Endothelial cell (in vitro differentiated cells): ENCODE measurements at regions not wholly inside any gene's neighbourhood (a gene's known extent, or its start where the extent isn't known, plus 50 kb on each side); places are given as distances from the start of the nearest gene placed in this dataset.

ENCODE experiments used
- DNase-seq: peaks from one replicate; pipeline ENCODE4 v3.0.0; 2021; ENCODE audit warnings: low spot score
- H3K27ac Mint-ChIP-seq: one replicate; pipeline ENCODE4 v1.8.0; 2021; ENCODE audit warnings: mixed read lengths, inconsistent platforms; ENCODE audit not compliant: unreplicated experiment
- H3K27me3 Mint-ChIP-seq: one replicate; pipeline ENCODE4 v1.8.0; 2021; ENCODE audit warnings: mild to moderate bottlenecking, moderate library complexity, mixed read lengths, inconsistent platforms; ENCODE audit not compliant: unreplicated experiment
- H3K36me3 Mint-ChIP-seq: one replicate; pipeline ENCODE4 v1.8.0; 2021; ENCODE audit warnings: mild to moderate bottlenecking, low read depth, mixed read lengths, inconsistent platforms; ENCODE audit not compliant: unreplicated experiment
- H3K4me1 Mint-ChIP-seq: one replicate; pipeline ENCODE4 v1.8.0; 2021; ENCODE audit warnings: mild to moderate bottlenecking, mixed read lengths, inconsistent platforms; ENCODE audit not compliant: unreplicated experiment
- H3K4me3 Mint-ChIP-seq: one replicate; pipeline ENCODE4 v1.8.0; 2021; ENCODE audit warnings: mild to moderate bottlenecking, mixed read lengths, inconsistent platforms; ENCODE audit not compliant: unreplicated experiment
- H3K9me3 Mint-ChIP-seq: one replicate; pipeline ENCODE4 v1.8.0; 2021; ENCODE audit warnings: mixed read lengths, inconsistent platforms; ENCODE audit not compliant: unreplicated experiment
- CTCF ChIP-seq: fragments of 200-600 bp; sonication (generic); IDR thresholded peaks from one replicate; pipeline ENCODE4 v1.5.0; 2021; ENCODE audit warnings: antibody characterized with exemption; ENCODE audit not compliant: unreplicated experiment

GRCh38 chr4:73317092-73317491 is 58.5 kb upstream of the ANKRD17 start:
- DNase-seq: no peak
- H3K36me3 Mint-ChIP-seq: peaks cover 12% of the 10 kb centered on the region
- H3K4me1 Mint-ChIP-seq: peaks cover 2% of the 10 kb centered on the region
- no peak overlapping the region for H3K27ac Mint-ChIP-seq
- TF ChIP-seq CTCF: no peak
- H3K4me3 Mint-ChIP-seq: no peak overlapping the region
- peaks cover 11% of the 10 kb centered on the region for H3K9me3 Mint-ChIP-seq
- H3K27me3 Mint-ChIP-seq: peaks cover 5% of the 10 kb centered on the region

GRCh38 chr4:73315091-73315490 is 56.5 kb upstream of the ANKRD17 start:
- no peak overlapping the region for H3K27ac Mint-ChIP-seq
- no peak for TF ChIP-seq CTCF
- no peaks in the 10 kb centered on the region for H3K27me3 Mint-ChIP-seq
- peaks cover 12% of the 10 kb centered on the region for H3K36me3 Mint-ChIP-seq
- no peak for DNase-seq
- no peak overlapping the region for H3K4me3 Mint-ChIP-seq
- H3K9me3 Mint-ChIP-seq: peaks cover 5% of the 10 kb centered on the region
- H3K4me1 Mint-ChIP-seq: no peaks in the 10 kb centered on the region

GRCh38 chr4:73312967-73313366 is 54.4 kb upstream of the ANKRD17 start:
- H3K9me3 Mint-ChIP-seq: no peaks in the 10 kb centered on the region
- H3K4me3 Mint-ChIP-seq: no peak overlapping the region
- no peaks in the 10 kb centered on the region for H3K27me3 Mint-ChIP-seq
- H3K36me3 Mint-ChIP-seq: no peaks in the 10 kb centered on the region
- TF ChIP-seq CTCF: no peak
- no peaks in the 10 kb centered on the region for H3K4me1 Mint-ChIP-seq
- no peak for DNase-seq
- H3K27ac Mint-ChIP-seq: no peak overlapping the region

- no peak overlapping the region for H3K27ac Mint-ChIP-seq
- H3K36me3 Mint-ChIP-seq: no peaks in the 10 kb centered on the region
- H3K4me1 Mint-ChIP-seq: no peaks in the 10 kb centered on the region
- no peak overlapping the region for H3K4me3 Mint-ChIP-seq
- peak; percentile 43 for TF ChIP-seq CTCF
- DNase-seq: no peak
- no peaks in the 10 kb centered on the region for H3K27me3 Mint-ChIP-seq
- H3K9me3 Mint-ChIP-seq: no peaks in the 10 kb centered on the region
Observed at GRCh38 chr4:73311428-73311827, 52.8 kb upstream of the ANKRD17 start.

- DNase-seq: no peak
- Mint-ChIP-seq H3K27ac (no peak overlapping the region), H3K4me1 (no peaks in the 10 kb centered on the region), H3K9me3 (no peaks in the 10 kb centered on the region), H3K36me3 (no peaks in the 10 kb centered on the region), H3K27me3 (no peaks in the 10 kb centered on the region), H3K4me3 (no peak overlapping the region)
- TF ChIP-seq CTCF: no peak
Observed at GRCh38 chr4:73309211-73309610, 50.6 kb upstream of the ANKRD17 start.
